COLO668 (cell line): ENCODE measurements at regions not wholly inside any gene's neighbourhood (a gene's known extent, or its start where the extent isn't known, plus 50 kb on each side); places are given as distances from the start of the nearest gene placed in this dataset.
"Not testable (repeated sequence)": the region's sequence is repeated elsewhere in the genome, so short reads cannot be mapped to it uniquely, and the experiment has no call there.

Experiments
- DNase-seq: peaks from one replicate; lab custom pipeline; 2025; ENCODE audit not compliant: unreplicated experiment; lab: John Stamatoyannopoulos, UW

GRCh38 chr17:51387986-51388385, 127.6 kb downstream of the UTP18 start:
- DNase-seq = no peak

GRCh38 chr17:51389875-51390274, 129.5 kb downstream of the UTP18 start:
- no peak for DNase-seq

- DNase-seq = no peak
Observed at GRCh38 chr17:51391982-51392654, 131.8 kb downstream of the UTP18 start.

- DNase-seq = no peak
Observed at GRCh38 chr17:51395621-51396020, 135.3 kb downstream of the UTP18 start.

GRCh38 chr17:51397361-51398127, 137.2 kb downstream of the UTP18 start:
- no peak for DNase-seq

GRCh38 chr17:51398128-51398525, 137.8 kb downstream of the UTP18 start:
- no peak for DNase-seq

GRCh38 chr17:51398687-51399086, 138.3 kb downstream of the UTP18 start:
- no peak for DNase-seq

GRCh38 chr17:51401279-51401678, 140.9 kb downstream of the UTP18 start:
- DNase-seq = no peak

GRCh38 chr17:51402899-51403298, 142.6 kb downstream of the UTP18 start:
- no peak for DNase-seq

GRCh38 chr17:51407576-51407975, 147.2 kb downstream of the UTP18 start:
- DNase-seq = no peak

GRCh38 chr17:51419476-51419875, 159.1 kb downstream of the UTP18 start:
- DNase-seq = peak; percentile 8

GRCh38 chr17:51421525-51421924, 161.2 kb downstream of the UTP18 start:
- no peak for DNase-seq

GRCh38 chr17:51422634-51423033, 162.3 kb downstream of the UTP18 start:
- DNase-seq = no peak

- no peak for DNase-seq
Observed at GRCh38 chr17:51423421-51424160, 163.2 kb downstream of the UTP18 start.

GRCh38 chr17:51425773-51426172, 165.4 kb downstream of the UTP18 start:
- no peak for DNase-seq

- DNase-seq = no peak
Observed at GRCh38 chr17:51427323-51427811, 167.0 kb downstream of the UTP18 start.

GRCh38 chr17:51427856-51428255, 167.5 kb downstream of the UTP18 start:
- DNase-seq = no peak

- DNase-seq = no peak
Observed at GRCh38 chr17:51428668-51429495, 168.5 kb downstream of the UTP18 start.

- not testable (repeated sequence) for DNase-seq
Observed at GRCh38 chr17:51429938-51430337, 169.6 kb downstream of the UTP18 start.

- no peak for DNase-seq
Observed at GRCh38 chr17:51430591-51430990, 170.2 kb downstream of the UTP18 start.
